GM21360 (cell line): ENCODE measurements at regions not wholly inside any gene's neighbourhood (a gene's known extent, or its start where the extent isn't known, plus 50 kb on each side); places are given as distances from the start of the nearest gene placed in this dataset.
"Not testable (repeated sequence)": the region's sequence is repeated elsewhere in the genome, so short reads cannot be mapped to it uniquely, and the experiment has no call there.

Experiments used
- ATAC-seq: cut with Tn5 transposase; IDR thresholded peaks from one replicate; pipeline ENCODE4 v1.9.1; 2021; ENCODE audit warnings: mild to moderate bottlenecking, moderate library complexity; ENCODE audit not compliant: unreplicated experiment

- ATAC-seq: not testable (repeated sequence)
Observed at GRCh38 chr1:166784646-166785045, 54.6 kb upstream of the POGK start.

GRCh38 chr1:166785987-166786386, 53.3 kb upstream of the POGK start:
- no peak for ATAC-seq

GRCh38 chr1:166789286-166789685, 50.0 kb upstream of the POGK start:
- no peak for ATAC-seq
